NT2/D1 (cell line): ENCODE measurements at regions not wholly inside any gene's neighbourhood (a gene's known extent, or its start where the extent isn't known, plus 50 kb on each side); places are given as distances from the start of the nearest gene placed in this dataset.

Source experiments
- DNase-seq: peaks from one replicate; pipeline ENCODE4 v3.0.0-alpha.2; 2011; ENCODE audit warnings: low read depth, low spot score
- H3K27me3 ChIP-seq: 2 replicates; pipeline ENCODE4 v1.6.0; 2011; ENCODE audit warnings: mild to moderate bottlenecking; ENCODE audit not compliant: insufficient read length, insufficient read depth
- H3K36me3 ChIP-seq: 2 replicates; pipeline ENCODE4 v1.6.1; 2011; ENCODE audit warnings: mild to moderate bottlenecking, low read length, mixed read lengths; ENCODE audit not compliant: insufficient read depth, insufficient read length
- H3K4me1 ChIP-seq: 2 replicates; pipeline ENCODE4 v1.5.1; 2011; ENCODE audit not compliant: insufficient read depth, insufficient read length
- H3K4me3 ChIP-seq: 2 replicates; pipeline ENCODE4 v1.5.1; 2011; ENCODE audit warnings: low read depth; ENCODE audit not compliant: insufficient read length
- H3K9ac ChIP-seq: 2 replicates; pipeline ENCODE4 v1.6.0; 2011; ENCODE audit warnings: low read depth; ENCODE audit not compliant: insufficient read length
- H3K9me3 ChIP-seq: 2 replicates; pipeline ENCODE4 v1.5.1; 2011; ENCODE audit warnings: mild to moderate bottlenecking, low read length; ENCODE audit not compliant: insufficient read depth
- SUZ12 ChIP-seq: IDR thresholded peaks from 2 replicates; pipeline ENCODE4 v1.6.1; 2011; ENCODE audit not compliant: insufficient read length, insufficient read depth; ENCODE audit errors: extremely low read depth
- YY1 ChIP-seq: IDR thresholded peaks from 2 replicates; pipeline ENCODE4 v1.6.1; 2011; ENCODE audit not compliant: insufficient read length, insufficient read depth
- ZNF274 ChIP-seq: IDR thresholded peaks from 2 replicates; pipeline ENCODE4 v1.6.1; 2011; ENCODE audit warnings: mild to moderate bottlenecking, low read depth, low read length

DNA sequence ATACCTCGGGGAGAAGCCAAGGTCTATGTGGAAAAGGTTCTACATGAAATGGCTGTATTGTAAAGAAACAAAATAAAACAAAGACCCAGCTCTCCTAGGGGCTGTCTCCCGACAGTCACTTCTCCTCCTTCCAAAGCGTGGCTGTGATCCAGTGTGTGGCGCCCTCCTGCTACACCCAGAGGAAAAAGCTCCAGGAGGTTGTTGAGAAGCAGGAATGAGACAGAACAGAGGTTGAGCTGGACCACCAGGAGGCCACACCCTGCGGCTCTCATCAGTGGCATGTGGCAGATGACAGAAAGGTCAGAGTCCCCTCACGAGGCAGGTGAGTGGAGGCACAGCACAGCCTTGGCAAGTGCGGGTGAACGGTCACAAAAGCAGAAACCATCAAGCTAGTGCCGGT is 236.0 kb downstream of the TBXT start:
- Histone ChIP-seq H3K36me3 (no peaks in the 10 kb centered on the region), H3K4me1 (no peaks in the 10 kb centered on the region), H3K27me3 (no peaks in the 10 kb centered on the region), H3K9ac (no peak overlapping the region), H3K4me3 (no peak overlapping the region), H3K9me3 (no peaks in the 10 kb centered on the region)
- TF ChIP-seq YY1 = no peak
- TF ChIP-seq SUZ12 = no peak
- no peak for TF ChIP-seq ZNF274
- no peak for DNase-seq

DNA sequence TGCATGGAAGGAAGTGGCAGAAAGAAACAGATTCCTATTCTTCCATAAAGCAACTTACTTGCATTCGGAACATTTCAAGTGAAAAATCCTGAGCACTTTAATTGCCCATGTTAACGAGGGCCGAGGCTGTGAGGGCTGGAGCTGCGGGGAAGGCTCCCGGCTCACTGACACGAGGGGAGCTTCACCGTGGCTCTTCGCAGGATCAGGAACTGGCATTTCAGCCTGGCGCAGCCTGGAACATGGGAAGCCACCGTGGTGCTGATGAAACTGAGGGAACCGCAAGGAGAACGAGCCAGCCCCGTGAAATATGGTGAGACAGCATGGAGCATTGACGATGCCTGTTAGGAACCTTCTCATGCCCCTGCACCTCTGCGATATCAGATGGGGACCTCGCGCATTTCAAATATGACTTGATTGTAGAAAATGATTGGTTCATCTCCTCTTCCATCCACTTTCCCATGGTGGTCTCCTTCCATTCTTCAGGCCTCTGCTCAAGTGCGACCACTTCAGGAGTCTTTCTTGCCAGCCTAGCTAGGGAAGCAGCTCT is 236.9 kb downstream of the TBXT start:
- Histone ChIP-seq H3K36me3 (no peaks in the 10 kb centered on the region), H3K4me1 (no peaks in the 10 kb centered on the region), H3K9ac (no peak overlapping the region), H3K9me3 (no peaks in the 10 kb centered on the region), H3K27me3 (no peaks in the 10 kb centered on the region), H3K4me3 (no peak overlapping the region)
- no peak for DNase-seq
- TF ChIP-seq SUZ12 = no peak
- no peak for TF ChIP-seq YY1
- no peak for TF ChIP-seq ZNF274

DNA sequence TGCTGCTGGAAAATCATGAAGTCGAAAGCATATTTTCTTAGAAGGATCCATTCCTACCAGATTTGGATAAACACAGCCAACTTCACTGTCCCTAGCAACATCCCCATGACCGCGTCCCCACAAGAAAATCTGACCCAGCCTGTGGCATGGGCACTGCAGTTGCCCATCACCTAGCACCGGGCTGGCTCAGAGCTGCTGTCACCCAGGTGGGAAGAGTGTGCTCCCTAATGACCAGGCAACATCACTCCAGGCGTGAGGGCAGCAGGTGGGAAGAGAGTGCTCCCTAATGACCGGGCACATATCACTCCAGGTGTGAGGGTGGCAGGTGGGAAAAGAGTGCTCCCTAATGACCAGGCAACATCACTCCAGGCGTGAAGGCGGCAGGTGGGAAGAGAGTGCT is 238.0 kb downstream of the TBXT start:
- Histone ChIP-seq H3K4me1 (no peaks in the 10 kb centered on the region), H3K9ac (no peak overlapping the region), H3K4me3 (no peak overlapping the region), H3K27me3 (no peaks in the 10 kb centered on the region), H3K36me3 (no peaks in the 10 kb centered on the region), H3K9me3 (no peaks in the 10 kb centered on the region)
- DNase-seq = no peak
- TF ChIP-seq YY1 (no peak), ZNF274 (no peak), SUZ12 (no peak)

DNA sequence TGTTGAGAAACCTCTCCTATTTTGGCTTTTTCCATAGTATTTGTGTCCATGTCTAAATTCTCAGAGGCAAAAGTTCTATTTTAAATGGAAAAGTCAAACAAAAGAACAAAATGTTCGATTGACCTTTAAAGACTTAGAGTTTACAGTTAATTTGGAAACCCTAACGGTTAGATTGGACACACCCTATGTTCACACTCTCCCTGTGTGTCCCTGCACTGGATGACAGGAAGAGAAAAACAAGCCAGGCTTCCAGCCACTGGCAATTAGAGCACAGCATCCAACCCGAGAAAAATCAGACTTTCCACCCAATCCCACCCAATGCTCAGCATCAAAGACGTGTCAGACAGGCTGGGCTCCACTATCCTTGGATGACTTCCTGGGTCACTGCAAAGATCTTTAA is 241.3 kb downstream of the TBXT start:
- Histone ChIP-seq H3K27me3 (no peaks in the 10 kb centered on the region), H3K9me3 (no peaks in the 10 kb centered on the region), H3K9ac (no peak overlapping the region), H3K4me1 (no peaks in the 10 kb centered on the region), H3K4me3 (no peak overlapping the region), H3K36me3 (no peaks in the 10 kb centered on the region)
- TF ChIP-seq YY1 (no peak), SUZ12 (no peak), ZNF274 (no peak)
- DNase-seq = no peak

DNA sequence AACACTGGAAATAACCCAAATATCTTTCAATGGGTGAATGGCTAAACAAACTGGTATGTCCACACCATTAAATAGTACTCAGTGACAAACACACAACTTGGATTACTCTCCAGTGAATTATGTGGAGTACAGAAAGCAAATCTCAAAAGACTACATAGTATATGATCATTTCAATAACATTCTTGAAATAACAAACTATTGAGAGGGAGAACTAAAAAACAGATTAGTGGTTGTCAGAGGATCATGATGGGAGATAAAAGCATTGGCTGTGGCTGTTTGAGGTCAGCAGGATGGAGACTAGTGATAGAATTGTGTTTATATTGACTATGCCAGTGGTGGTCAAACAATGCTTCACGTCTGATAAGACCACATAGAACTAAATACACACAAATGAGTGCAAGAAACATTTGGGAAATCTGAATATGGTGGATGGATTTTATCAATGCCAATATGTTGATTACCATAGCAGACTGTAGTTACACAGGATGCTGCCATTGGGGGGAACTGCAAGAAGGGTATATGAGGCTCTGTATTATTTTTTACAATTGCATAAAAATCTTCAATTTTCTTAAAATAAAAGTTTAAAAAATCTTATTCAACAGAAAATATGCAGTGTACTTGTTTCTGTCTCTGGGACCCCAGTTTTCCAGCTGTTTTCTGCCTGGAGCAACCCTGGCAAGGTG is 242.0 kb downstream of the TBXT start:
- TF ChIP-seq ZNF274 (no peak), YY1 (no peak)
- H3K36me3 ChIP-seq = no peaks in the 10 kb centered on the region

DNA sequence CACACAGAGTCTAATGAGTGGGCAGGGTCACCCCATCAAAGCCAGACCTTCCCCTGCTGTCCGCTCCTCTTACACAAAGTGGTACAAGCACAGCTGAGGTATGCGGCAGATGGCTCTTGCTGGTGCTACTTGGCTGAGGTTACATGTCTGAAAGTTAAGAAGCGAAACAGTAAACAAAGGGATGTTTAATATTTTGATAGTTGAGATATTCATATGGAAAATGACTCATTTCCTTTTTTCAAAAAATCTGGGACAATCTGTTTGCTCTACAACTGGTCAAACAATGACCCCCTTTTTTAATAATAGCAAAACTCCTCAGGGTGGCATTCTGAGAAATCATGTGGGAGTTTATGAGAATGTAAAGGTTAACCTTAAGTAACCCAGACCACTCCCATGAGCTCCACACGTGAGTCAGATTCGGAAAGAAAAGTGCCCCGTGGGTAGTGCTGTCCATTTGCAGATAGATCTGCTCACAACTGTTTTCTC is 245.3 kb downstream of the TBXT start:
- Histone ChIP-seq H3K27me3 (no peaks in the 10 kb centered on the region), H3K36me3 (no peaks in the 10 kb centered on the region), H3K9ac (no peak overlapping the region), H3K4me1 (no peaks in the 10 kb centered on the region), H3K9me3 (no peaks in the 10 kb centered on the region), H3K4me3 (no peak overlapping the region)
- no peak for DNase-seq
- TF ChIP-seq ZNF274 = no peak

More for the DNA sequence above, 242.0 kb downstream of the TBXT start:
- Histone ChIP-seq H3K4me1 (no peaks in the 10 kb centered on the region), H3K27me3 (no peaks in the 10 kb centered on the region), H3K4me3 (no peak overlapping the region), H3K9ac (no peak overlapping the region), H3K9me3 (no peaks in the 10 kb centered on the region)
- no peak for DNase-seq

DNA sequence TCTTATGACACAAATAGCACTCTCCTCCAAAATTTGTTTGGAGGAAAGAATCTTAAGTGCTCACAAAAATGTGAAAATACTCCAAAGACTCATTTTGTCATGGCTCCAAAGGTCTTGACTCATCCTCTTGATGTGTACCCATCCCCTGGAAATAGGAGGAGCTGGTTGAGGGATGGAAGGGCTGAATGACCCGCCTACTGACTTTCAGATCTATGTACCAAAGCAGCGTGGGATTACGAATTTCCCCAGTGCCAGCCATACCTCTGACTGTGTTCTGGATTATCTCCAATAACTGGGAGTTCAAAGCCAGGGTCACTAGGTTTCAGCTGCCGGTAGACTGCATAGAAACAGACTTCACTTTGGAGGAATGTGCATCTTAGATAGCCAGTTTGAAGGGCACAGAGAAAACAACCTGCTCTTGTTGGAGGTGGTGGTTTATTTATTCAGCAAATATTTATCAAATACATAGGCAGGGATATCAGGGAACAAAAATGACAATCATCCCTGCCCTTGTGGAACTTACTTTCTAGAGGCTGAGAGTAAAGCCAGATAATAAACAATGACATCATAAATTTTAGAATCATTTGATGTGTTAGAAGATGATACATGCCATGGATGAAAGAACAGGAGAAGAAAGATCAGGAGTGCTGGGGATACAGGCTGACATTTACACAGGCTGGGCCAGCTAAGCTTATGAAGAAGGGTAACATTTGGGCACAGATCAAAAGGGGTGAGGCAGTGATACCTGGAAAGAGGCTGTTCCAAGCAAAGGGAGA is 246.6 kb downstream of the TBXT start:
- TF ChIP-seq ZNF274 = no peak
- no peak for TF ChIP-seq SUZ12
- no peak for TF ChIP-seq YY1
- Histone ChIP-seq H3K9ac (no peak overlapping the region), H3K9me3 (no peaks in the 10 kb centered on the region), H3K4me1 (no peaks in the 10 kb centered on the region), H3K27me3 (no peaks in the 10 kb centered on the region), H3K4me3 (no peak overlapping the region), H3K36me3 (no peaks in the 10 kb centered on the region)
- DNase-seq = no peak
